ENCODE measurements at regions not wholly inside any gene's neighbourhood (a gene's known extent, or its start where the extent isn't known, plus 50 kb on each side); places are given as distances from the start of the nearest gene placed in this dataset.

DNA sequence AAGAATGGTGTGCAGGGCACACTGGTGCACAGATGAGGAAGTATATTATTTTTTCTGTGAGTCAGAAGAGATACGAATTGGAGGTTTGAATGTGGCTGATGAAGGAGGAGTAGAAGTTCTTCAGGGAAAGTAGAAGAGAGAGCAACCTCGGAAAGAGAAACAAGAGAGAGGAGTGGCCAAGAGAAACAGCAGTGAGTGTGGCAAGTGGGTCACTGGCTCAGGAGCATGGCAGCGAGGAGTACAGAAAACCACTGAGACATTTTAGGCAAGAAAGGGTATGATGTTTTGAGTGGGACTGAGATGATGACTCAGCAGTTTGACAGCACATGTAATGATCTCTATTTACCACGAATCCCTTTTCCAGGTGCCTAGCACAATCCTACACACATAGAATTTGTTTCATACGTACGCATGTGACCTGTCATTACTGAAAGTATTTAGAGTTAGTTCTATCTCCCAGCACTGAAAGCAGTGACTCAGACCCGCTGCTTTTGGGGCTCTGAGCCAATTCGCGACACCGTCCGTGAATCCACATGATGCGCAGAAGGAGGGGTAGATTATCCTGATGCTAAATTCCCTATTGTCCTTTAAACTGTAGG is 915.4 kb downstream of the DCDC2C start:
- no peak overlapping the region for H2AFZ ChIP-seq (ENCODE audit: low read length)

DNA sequence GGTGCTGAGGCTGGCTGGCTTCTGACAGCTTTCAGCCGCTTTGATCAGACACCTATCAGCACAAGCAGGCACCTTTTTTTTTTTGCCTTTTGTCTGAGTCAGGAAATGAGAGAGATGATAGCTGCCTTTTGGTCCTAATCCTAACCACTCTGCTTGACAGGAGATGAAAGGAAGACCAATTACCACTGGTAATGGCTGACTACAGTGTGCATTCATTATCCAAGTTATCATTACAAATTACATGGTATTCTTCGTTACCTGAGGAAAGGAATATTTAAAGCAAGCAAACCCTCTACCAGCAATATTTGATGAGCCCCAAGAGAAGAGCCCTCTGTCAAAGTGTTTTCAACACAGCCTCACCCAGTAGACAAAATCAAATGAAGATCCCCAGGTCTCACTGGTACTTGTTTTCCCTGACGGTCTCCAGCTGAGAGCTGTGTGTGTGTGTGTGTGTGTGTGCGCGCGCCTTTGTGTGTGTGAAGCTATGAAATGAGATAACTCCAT is 925.7 kb downstream of the DCDC2C start:
- no peaks in the 10 kb centered on the region for H4K20me1 ChIP-seq (ENCODE audit: insufficient read depth, low read length)
- no peaks in the 10 kb centered on the region for H3K79me2 ChIP-seq (ENCODE audit: insufficient read depth, low read length)
- TF ChIP-seq CTCF (IDR thresholded peaks at IDR 0.05; ENCODE audit: extremely low read depth, low read depth, low read length): no peak
- DNase-seq (ENCODE audit: insufficient read length, low spot score, missing footprints): no peak
- no peaks in the 10 kb centered on the region for H3K9me3 ChIP-seq (ENCODE audit: low read depth, low read length)
- no peaks in the 10 kb centered on the region for H3K4me1 ChIP-seq (ENCODE audit: insufficient read depth, low read length)
- no peaks in the 10 kb centered on the region for H3K27me3 ChIP-seq (ENCODE audit: insufficient read depth, low read length)
- no peak overlapping the region for H2AFZ ChIP-seq (ENCODE audit: low read length)
- no peak overlapping the region for H3K27ac ChIP-seq (ENCODE audit: low read depth, low read length)
- no peaks in the 10 kb centered on the region for H3K36me3 ChIP-seq (ENCODE audit: insufficient read depth, low read length)
- no peak overlapping the region for H3K4me2 ChIP-seq (ENCODE audit: insufficient read depth, low read length)
- H3K4me3 ChIP-seq (ENCODE audit: insufficient read depth, low read length): no peak overlapping the region

More for the DNA sequence above, 915.4 kb downstream of the DCDC2C start:
- H3K4me3 ChIP-seq (ENCODE audit: insufficient read depth, low read length): no peak overlapping the region
- H3K36me3 ChIP-seq (ENCODE audit: insufficient read depth, low read length): no peaks in the 10 kb centered on the region
- no peak overlapping the region for H3K27ac ChIP-seq (ENCODE audit: low read depth, low read length)
- no peaks in the 10 kb centered on the region for H4K20me1 ChIP-seq (ENCODE audit: insufficient read depth, low read length)
- DNase-seq (ENCODE audit: insufficient read length, low spot score, missing footprints): peak; percentile 14
- peaks cover 3% of the 10 kb centered on the region for H3K9me3 ChIP-seq (ENCODE audit: low read depth, low read length)
- no peaks in the 10 kb centered on the region for H3K27me3 ChIP-seq (ENCODE audit: insufficient read depth, low read length)
- no peak overlapping the region for H3K4me2 ChIP-seq (ENCODE audit: insufficient read depth, low read length)
- H3K79me2 ChIP-seq (ENCODE audit: insufficient read depth, low read length): no peaks in the 10 kb centered on the region
- no peak for TF ChIP-seq CTCF (IDR thresholded peaks at IDR 0.05; ENCODE audit: extremely low read depth, low read depth, low read length)
- no peaks in the 10 kb centered on the region for H3K4me1 ChIP-seq (ENCODE audit: insufficient read depth, low read length)

- Histone ChIP-seq H2AFZ (ENCODE audit: low read length) (no peak overlapping the region), H3K36me3 (ENCODE audit: insufficient read depth, low read length) (no peaks in the 10 kb centered on the region), H3K4me2 (ENCODE audit: insufficient read depth, low read length) (no peak overlapping the region), H3K4me1 (ENCODE audit: insufficient read depth, low read length) (no peaks in the 10 kb centered on the region), H4K20me1 (ENCODE audit: insufficient read depth, low read length) (no peaks in the 10 kb centered on the region), H3K27me3 (ENCODE audit: insufficient read depth, low read length) (no peaks in the 10 kb centered on the region), H3K9me3 (ENCODE audit: low read depth, low read length) (peaks cover 3% of the 10 kb centered on the region), H3K79me2 (ENCODE audit: insufficient read depth, low read length) (no peaks in the 10 kb centered on the region), H3K27ac (ENCODE audit: low read depth, low read length) (no peak overlapping the region), H3K4me3 (ENCODE audit: insufficient read depth, low read length) (no peak overlapping the region)
- DNase-seq (ENCODE audit: insufficient read length, low spot score, missing footprints): no peak
- TF ChIP-seq CTCF (IDR thresholded peaks at IDR 0.05; ENCODE audit: extremely low read depth, low read depth, low read length): no peak
These were observed 931.9 kb downstream of the DCDC2C start for GRCh38 chr2:4635289-4635688.

GRCh38 chr2:4653991-4654390 is 950.6 kb downstream of the DCDC2C start:
- no peaks in the 10 kb centered on the region for H3K36me3 ChIP-seq (ENCODE audit: insufficient read depth, low read length)
- no peak overlapping the region for H3K4me3 ChIP-seq (ENCODE audit: insufficient read depth, low read length)
- no peaks in the 10 kb centered on the region for H4K20me1 ChIP-seq (ENCODE audit: insufficient read depth, low read length)
- peaks cover 4% of the 10 kb centered on the region for H3K9me3 ChIP-seq (ENCODE audit: low read depth, low read length)
- TF ChIP-seq CTCF (IDR thresholded peaks at IDR 0.05; ENCODE audit: extremely low read depth, low read depth, low read length): no peak
- H3K27me3 ChIP-seq (ENCODE audit: insufficient read depth, low read length): no peaks in the 10 kb centered on the region
- no peak overlapping the region for H3K4me2 ChIP-seq (ENCODE audit: insufficient read depth, low read length)
- no peaks in the 10 kb centered on the region for H3K79me2 ChIP-seq (ENCODE audit: insufficient read depth, low read length)
- no peak for DNase-seq (ENCODE audit: insufficient read length, low spot score, missing footprints)
- H3K27ac ChIP-seq (ENCODE audit: low read depth, low read length): no peak overlapping the region
- no peaks in the 10 kb centered on the region for H3K4me1 ChIP-seq (ENCODE audit: insufficient read depth, low read length)
- no peak overlapping the region for H2AFZ ChIP-seq (ENCODE audit: low read length)
